ENCODE measurements at regions not wholly inside any gene's neighbourhood (a gene's known extent, or its start where the extent isn't known, plus 50 kb on each side); places are given as distances from the start of the nearest gene placed in this dataset.

GRCh38 chr10:108132303-108132702 is 967.8 kb upstream of the SORCS1 start (continued):
- no peak for TF ChIP-seq EZH2phosphoT487 (IDR thresholded peaks at IDR 0.05; ENCODE audit: unreplicated experiment)

GRCh38 chr10:108130575-108130974 is 966.1 kb upstream of the SORCS1 start:
- Histone ChIP-seq H3K9me2 (ENCODE audit: insufficient read depth) (peaks cover 5% of the 10 kb centered on the region; the same call in 1 of the 2 replicates), H3K4me1 (ENCODE audit: insufficient read depth) (no peaks in the 10 kb centered on the region), H3K27me3 (ENCODE audit: insufficient read depth) (no peaks in the 10 kb centered on the region), H4K20me1 (replicated peaks; ENCODE audit: insufficient read depth) (no peaks in the 10 kb centered on the region), H3K79me2 (replicated peaks; ENCODE audit: insufficient read depth) (no peaks in the 10 kb centered on the region), H3K4me2 (no peak overlapping the region), H2AFZ (0 out of 2 replicates have a peak overlapping the region, but pooled peaks have one; percentile 6), H3F3A (replicated peaks; ENCODE audit: low read depth) (no peaks in the 10 kb centered on the region), H3K4me3 (no peak overlapping the region), H3K36me3 (ENCODE audit: insufficient read depth) (no peaks in the 10 kb centered on the region), H3K27ac (ENCODE audit: low read depth) (no peak overlapping the region)
- H3K27me3 Mint-ChIP-seq (ENCODE audit: insufficient read depth, low read depth, poor library complexity) = peaks cover under 1% of the 10 kb centered on the region
- no peak overlapping the region for H3K4me3 Mint-ChIP-seq
- H3K36me3 Mint-ChIP-seq (ENCODE audit: low read depth) = no peaks in the 10 kb centered on the region
- ATAC-seq = no peak
- DNase-seq (ENCODE audit: low spot score) = no peak
- TF ChIP-seq REST (IDR thresholded peaks at IDR 0.05; ENCODE audit: unreplicated experiment) (no peak), ETS1 (IDR thresholded peaks at IDR 0.05) (no peak), NANOG (IDR thresholded peaks at IDR 0.05; ENCODE audit: borderline replicate concordance) (no peak), EZH2phosphoT487 (IDR thresholded peaks at IDR 0.05; ENCODE audit: unreplicated experiment) (no peak), ZNF462 (CRISPR knock-in tag; IDR thresholded peaks at IDR 0.05) (no peak), EZH2 (IDR thresholded peaks at IDR 0.05; ENCODE audit: low read depth, unreplicated experiment) (no peak), ZNF114 (CRISPR knock-in tag; IDR thresholded peaks at IDR 0.05) (no peak), CTCF (conservative IDR thresholded peaks at IDR 0.05; ENCODE audit: low read depth in 2 of 2) (no peak), STAT1 (IDR thresholded peaks at IDR 0.05; ENCODE audit: unreplicated experiment) (no peak), CREB1 (CRISPR knock-in tag; IDR thresholded peaks at IDR 0.05; ENCODE audit: low read depth) (no peak), JUNB (IDR thresholded peaks at IDR 0.05; ENCODE audit: unreplicated experiment) (no peak), POLR2AphosphoS5 (IDR thresholded peaks at IDR 0.05; ENCODE audit: low read depth) (no peak), ZNF331 (CRISPR knock-in tag; IDR thresholded peaks at IDR 0.05; ENCODE audit: low read depth) (no peak)
- peaks cover 5% of the 10 kb centered on the region for H3K4me1 Mint-ChIP-seq
- H3K27ac Mint-ChIP-seq = no peak overlapping the region
- H3K9me3 Mint-ChIP-seq = no peaks in the 10 kb centered on the region

Data from GM23338 (cell line).